ENCODE measurements at regions not wholly inside any gene's neighbourhood (a gene's known extent, or its start where the extent isn't known, plus 50 kb on each side); places are given as distances from the start of the nearest gene placed in this dataset.

DNA sequence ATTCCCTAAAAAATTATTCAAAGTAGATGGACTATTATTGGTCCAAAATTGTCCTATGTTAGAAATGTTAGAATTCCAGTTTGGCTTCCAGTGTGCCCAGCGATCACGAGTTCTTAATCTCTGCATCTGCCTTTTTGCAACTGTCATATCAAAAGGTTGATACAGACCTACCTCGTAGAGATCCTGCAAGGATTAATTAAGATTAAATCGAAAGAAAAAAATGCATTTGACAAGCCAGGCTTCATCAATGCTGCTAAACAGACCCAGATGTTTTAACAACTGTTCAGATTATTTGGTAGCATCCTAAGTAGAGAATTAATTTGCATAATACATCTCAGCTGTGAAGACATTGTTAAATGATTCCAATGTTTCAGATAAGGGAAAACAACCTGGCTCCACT, 336.5 kb downstream of the CRPPA start:
- Mint-ChIP-seq H3K27me3 (ENCODE audit: insufficient read depth, low read depth, poor library complexity) (peaks cover 2% of the 10 kb centered on the region), H3K9me3 (no peaks in the 10 kb centered on the region; the same call in 2 of the 3 replicates), H3K4me3 (no peak overlapping the region), H3K4me1 (no peaks in the 10 kb centered on the region; the same call in 2 of the 3 replicates), H3K27ac (no peak overlapping the region), H3K36me3 (ENCODE audit: low read depth) (no peaks in the 10 kb centered on the region)
- Histone ChIP-seq H3K36me3 (ENCODE audit: insufficient read depth) (no peaks in the 10 kb centered on the region), H3K4me2 (no peak overlapping the region), H3F3A (replicated peaks; ENCODE audit: low read depth) (no peaks in the 10 kb centered on the region), H3K9me2 (ENCODE audit: insufficient read depth) (no peaks in the 10 kb centered on the region; the same call in 1 of the 2 replicates), H2AFZ (no peak overlapping the region), H3K4me3 (no peak overlapping the region), H3K27me3 (ENCODE audit: insufficient read depth) (no peaks in the 10 kb centered on the region), H3K4me1 (ENCODE audit: insufficient read depth) (no peaks in the 10 kb centered on the region), H3K79me2 (replicated peaks; ENCODE audit: insufficient read depth) (no peaks in the 10 kb centered on the region), H4K20me1 (replicated peaks; ENCODE audit: insufficient read depth) (no peaks in the 10 kb centered on the region), H3K27ac (ENCODE audit: low read depth) (no peak overlapping the region)
- DNase-seq (ENCODE audit: low spot score) (no peak), ATAC-seq (no peak)
- TF ChIP-seq NANOG (IDR thresholded peaks at IDR 0.05; ENCODE audit: borderline replicate concordance) = no peak
- no peak for TF ChIP-seq REST (IDR thresholded peaks at IDR 0.05; ENCODE audit: unreplicated experiment)
- TF ChIP-seq ZNF114 (CRISPR knock-in tag; IDR thresholded peaks at IDR 0.05) = no peak
- no peak for TF ChIP-seq EZH2phosphoT487 (IDR thresholded peaks at IDR 0.05; ENCODE audit: unreplicated experiment)
- TF ChIP-seq JUNB (IDR thresholded peaks at IDR 0.05; ENCODE audit: unreplicated experiment) = no peak
- TF ChIP-seq, protein P1, sequence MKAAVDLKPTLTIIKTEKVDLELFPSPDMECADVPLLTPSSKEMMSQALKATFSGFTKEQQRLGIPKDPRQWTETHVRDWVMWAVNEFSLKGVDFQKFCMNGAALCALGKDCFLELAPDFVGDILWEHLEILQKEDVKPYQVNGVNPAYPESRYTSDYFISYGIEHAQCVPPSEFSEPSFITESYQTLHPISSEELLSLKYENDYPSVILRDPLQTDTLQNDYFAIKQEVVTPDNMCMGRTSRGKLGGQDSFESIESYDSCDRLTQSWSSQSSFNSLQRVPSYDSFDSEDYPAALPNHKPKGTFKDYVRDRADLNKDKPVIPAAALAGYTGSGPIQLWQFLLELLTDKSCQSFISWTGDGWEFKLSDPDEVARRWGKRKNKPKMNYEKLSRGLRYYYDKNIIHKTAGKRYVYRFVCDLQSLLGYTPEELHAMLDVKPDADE (IDR thresholded peaks at IDR 0.05) = no peak
- TF ChIP-seq CREB1 (CRISPR knock-in tag; IDR thresholded peaks at IDR 0.05; ENCODE audit: low read depth) = no peak
- no peak for TF ChIP-seq ZNF462 (CRISPR knock-in tag; IDR thresholded peaks at IDR 0.05)
- no peak for TF ChIP-seq STAT1 (IDR thresholded peaks at IDR 0.05; ENCODE audit: unreplicated experiment)
- no peak for TF ChIP-seq CTCF (conservative IDR thresholded peaks at IDR 0.05; ENCODE audit: low read depth in 2 of 2)
- TF ChIP-seq EZH2 (IDR thresholded peaks at IDR 0.05; ENCODE audit: low read depth, unreplicated experiment) = no peak
- TF ChIP-seq POLR2AphosphoS5 (IDR thresholded peaks at IDR 0.05; ENCODE audit: low read depth) = no peak
- TF ChIP-seq ZNF331 (CRISPR knock-in tag; IDR thresholded peaks at IDR 0.05; ENCODE audit: low read depth) = no peak

Data from GM23338 (cell line).